Panc1 (cell line): ENCODE measurements at regions not wholly inside any gene's neighbourhood (a gene's known extent, or its start where the extent isn't known, plus 50 kb on each side); places are given as distances from the start of the nearest gene placed in this dataset.

Experiments
- ATAC-seq: fragments of 200-7000 bp; cut with Tn5 transposase; 2 replicates; pipeline ENCODE4 v1.9.1; 2020; ENCODE audit warnings: mild to moderate bottlenecking, moderate library complexity
- BruUV-seq: library from RNA; stranded (reverse); fragments of 400-500 nt; replicated peaks from 2 replicates; lab custom pipeline; 2021; lab: Mats Ljungman, UMichigan
- CTCF ChIA-PET: fragments of 300-600 bp; sonication (Branson Sonifier 250); formaldehyde crosslinking; loops from one replicate; lab custom pipeline; 2022; ENCODE audit warnings: antibody characterized with exemption; lab: Charles Lee
- POLR2A ChIA-PET: fragments of 300-600 bp; sonication (Branson Sonifier 250); formaldehyde crosslinking; loops from one replicate; lab custom pipeline; 2022; ENCODE audit warnings: antibody characterized with exemption; lab: Charles Lee
- DNase-seq: peaks from one replicate; pipeline ENCODE4 v3.0.0-alpha.2; 2010; ENCODE audit warnings: low read depth, low spot score
- H3K27ac ChIP-seq: 2 replicates; pipeline ENCODE4 v1.5.1; 2011; ENCODE audit warnings: mild to moderate bottlenecking, low read length, inconsistent platforms
- H3K27me3 ChIP-seq: fragments of 200-500 bp; sonication (Bioruptor generic); 2 replicates; pipeline ENCODE4 v1.6.0; 2014; ENCODE audit warnings: low read length, inconsistent platforms; ENCODE audit not compliant: control insufficient read depth, insufficient read depth
- H3K36me3 ChIP-seq: fragments of 200-500 bp; sonication (Bioruptor generic); 2 replicates; pipeline ENCODE4 v1.5.1; 2014; ENCODE audit warnings: inconsistent platforms, mild to moderate bottlenecking, low read length, moderate library complexity; ENCODE audit not compliant: control insufficient read depth, insufficient read depth
- H3K4me1 ChIP-seq: 2 replicates; pipeline ENCODE4 v1.5.1; 2011; ENCODE audit warnings: inconsistent platforms, mild to moderate bottlenecking, low read length, moderate library complexity; ENCODE audit not compliant: control insufficient read depth, insufficient read depth
- H3K4me3 ChIP-seq, 2 experiments: 2 replicates each; pipeline ENCODE4 v1.5.1; 2011 to 2012; ENCODE audit warnings: low read depth in 2 of 2, low read length in 2 of 2, mild to moderate bottlenecking in 2 of 2, inconsistent platforms in 1 of 2, moderate library complexity in 1 of 2
- H3K9me3 ChIP-seq: fragments of 200-500 bp; sonication (Bioruptor generic); 2 replicates; pipeline ENCODE4 v1.5.1; 2014; ENCODE audit warnings: low read depth, mild to moderate bottlenecking, inconsistent platforms, low read length, moderate library complexity; ENCODE audit not compliant: control insufficient read depth, insufficient read depth
- POLR2AphosphoS5 ChIP-seq: IDR thresholded peaks from 2 replicates; pipeline ENCODE4 v1.6.1; 2012; ENCODE audit warnings: mild to moderate bottlenecking, low read depth, low read length, moderate library complexity
- SIN3A ChIP-seq: IDR thresholded peaks from 2 replicates; pipeline ENCODE4 v1.6.1; 2012; ENCODE audit warnings: low read depth, mild to moderate bottlenecking, low read length, moderate library complexity, borderline replicate concordance; ENCODE audit not compliant: insufficient read depth
- TCF7L2 ChIP-seq: IDR thresholded peaks from 2 replicates; pipeline ENCODE4 v1.6.1; 2011; ENCODE audit warnings: mild to moderate bottlenecking, low read depth, low read length, inconsistent platforms
- in situ Hi-C: cut with HindIII; loops from 2 replicates; pipeline ENCODE4 v1.10.0; 2016; ENCODE audit warnings: low sequenced_read_pairs, low pct_unique_long_range_greater_than_20kb
- intact Hi-C: fragments of 100-400 bp; cut with micrococcal nuclease; formaldehyde crosslinking; loops from one replicate; pipeline ENCODE4 v1.10.0; 2022; ENCODE audit not compliant: unreplicated experiment
- TF ChIP-seq, protein P1 (sequence below), 2 experiments: IDR thresholded peaks; 2 replicates each; pipeline ENCODE4 v1.6.1; 2011 to 2012; ENCODE audit warnings: low read depth in 2 of 2, control low read depth in 1 of 2, low read length in 1 of 2, mild to moderate bottlenecking in 1 of 2, moderate library complexity in 1 of 2; ENCODE audit not compliant: insufficient read depth in 1 of 2
- TF ChIP-seq, protein P2 (sequence below): fragments of 450-650 bp; IDR thresholded peaks from 2 replicates; pipeline ENCODE4 v1.5.1; 2017; ENCODE audit warnings: mild to moderate bottlenecking

DNA sequence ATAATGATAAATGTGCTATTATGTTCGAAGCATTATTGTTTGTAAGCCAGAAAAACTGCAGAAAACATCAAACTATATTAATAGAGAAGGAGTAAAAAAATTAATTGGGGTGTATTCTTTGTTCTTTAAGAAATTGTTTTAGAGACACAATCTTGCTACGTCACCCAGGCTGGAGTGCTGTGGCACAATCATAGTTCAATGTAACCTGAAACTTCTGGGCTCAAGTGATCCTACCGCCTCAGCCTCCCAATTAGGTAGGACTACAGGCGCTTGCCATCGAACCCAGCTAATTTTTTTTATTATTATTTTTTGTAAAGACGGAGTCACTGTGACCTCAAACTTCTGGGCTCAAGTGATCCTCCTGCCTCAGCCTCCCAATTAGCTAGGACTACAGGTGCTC lies 1138.6 kb downstream of the GATA3 start:
- in situ Hi-C loops: no loop called here
- no peaks in the 10 kb centered on the region; the same call in 1 of the 2 replicates for H3K4me1 ChIP-seq
- intact Hi-C loops: no loop called here
- CTCF ChIA-PET: no interaction called here
- DNase-seq (no peak), ATAC-seq (no peak)
- H3K27me3 ChIP-seq: no peaks in the 10 kb centered on the region
- no peaks in the 10 kb centered on the region for H3K9me3 ChIP-seq
- no peak overlapping the region for H3K4me3 ChIP-seq
- H3K27ac ChIP-seq: no peak overlapping the region
- H3K36me3 ChIP-seq: no peaks in the 10 kb centered on the region
- no TSS peak for BruUV-seq
- TF ChIP-seq, protein P1, sequence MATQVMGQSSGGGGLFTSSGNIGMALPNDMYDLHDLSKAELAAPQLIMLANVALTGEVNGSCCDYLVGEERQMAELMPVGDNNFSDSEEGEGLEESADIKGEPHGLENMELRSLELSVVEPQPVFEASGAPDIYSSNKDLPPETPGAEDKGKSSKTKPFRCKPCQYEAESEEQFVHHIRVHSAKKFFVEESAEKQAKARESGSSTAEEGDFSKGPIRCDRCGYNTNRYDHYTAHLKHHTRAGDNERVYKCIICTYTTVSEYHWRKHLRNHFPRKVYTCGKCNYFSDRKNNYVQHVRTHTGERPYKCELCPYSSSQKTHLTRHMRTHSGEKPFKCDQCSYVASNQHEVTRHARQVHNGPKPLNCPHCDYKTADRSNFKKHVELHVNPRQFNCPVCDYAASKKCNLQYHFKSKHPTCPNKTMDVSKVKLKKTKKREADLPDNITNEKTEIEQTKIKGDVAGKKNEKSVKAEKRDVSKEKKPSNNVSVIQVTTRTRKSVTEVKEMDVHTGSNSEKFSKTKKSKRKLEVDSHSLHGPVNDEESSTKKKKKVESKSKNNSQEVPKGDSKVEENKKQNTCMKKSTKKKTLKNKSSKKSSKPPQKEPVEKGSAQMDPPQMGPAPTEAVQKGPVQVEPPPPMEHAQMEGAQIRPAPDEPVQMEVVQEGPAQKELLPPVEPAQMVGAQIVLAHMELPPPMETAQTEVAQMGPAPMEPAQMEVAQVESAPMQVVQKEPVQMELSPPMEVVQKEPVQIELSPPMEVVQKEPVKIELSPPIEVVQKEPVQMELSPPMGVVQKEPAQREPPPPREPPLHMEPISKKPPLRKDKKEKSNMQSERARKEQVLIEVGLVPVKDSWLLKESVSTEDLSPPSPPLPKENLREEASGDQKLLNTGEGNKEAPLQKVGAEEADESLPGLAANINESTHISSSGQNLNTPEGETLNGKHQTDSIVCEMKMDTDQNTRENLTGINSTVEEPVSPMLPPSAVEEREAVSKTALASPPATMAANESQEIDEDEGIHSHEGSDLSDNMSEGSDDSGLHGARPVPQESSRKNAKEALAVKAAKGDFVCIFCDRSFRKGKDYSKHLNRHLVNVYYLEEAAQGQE (IDR thresholded peaks at IDR 0.05; ENCODE audit: insufficient read depth in 1 of 2, low read depth in 2 of 2, low read length in 1 of 2): no peak
- TF ChIP-seq TCF7L2 (no peak), SIN3A (no peak), POLR2AphosphoS5 (no peak)
- TF ChIP-seq, protein P2, sequence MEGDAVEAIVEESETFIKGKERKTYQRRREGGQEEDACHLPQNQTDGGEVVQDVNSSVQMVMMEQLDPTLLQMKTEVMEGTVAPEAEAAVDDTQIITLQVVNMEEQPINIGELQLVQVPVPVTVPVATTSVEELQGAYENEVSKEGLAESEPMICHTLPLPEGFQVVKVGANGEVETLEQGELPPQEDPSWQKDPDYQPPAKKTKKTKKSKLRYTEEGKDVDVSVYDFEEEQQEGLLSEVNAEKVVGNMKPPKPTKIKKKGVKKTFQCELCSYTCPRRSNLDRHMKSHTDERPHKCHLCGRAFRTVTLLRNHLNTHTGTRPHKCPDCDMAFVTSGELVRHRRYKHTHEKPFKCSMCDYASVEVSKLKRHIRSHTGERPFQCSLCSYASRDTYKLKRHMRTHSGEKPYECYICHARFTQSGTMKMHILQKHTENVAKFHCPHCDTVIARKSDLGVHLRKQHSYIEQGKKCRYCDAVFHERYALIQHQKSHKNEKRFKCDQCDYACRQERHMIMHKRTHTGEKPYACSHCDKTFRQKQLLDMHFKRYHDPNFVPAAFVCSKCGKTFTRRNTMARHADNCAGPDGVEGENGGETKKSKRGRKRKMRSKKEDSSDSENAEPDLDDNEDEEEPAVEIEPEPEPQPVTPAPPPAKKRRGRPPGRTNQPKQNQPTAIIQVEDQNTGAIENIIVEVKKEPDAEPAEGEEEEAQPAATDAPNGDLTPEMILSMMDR: no peak
- POLR2A ChIA-PET: no interaction called here

DNA sequence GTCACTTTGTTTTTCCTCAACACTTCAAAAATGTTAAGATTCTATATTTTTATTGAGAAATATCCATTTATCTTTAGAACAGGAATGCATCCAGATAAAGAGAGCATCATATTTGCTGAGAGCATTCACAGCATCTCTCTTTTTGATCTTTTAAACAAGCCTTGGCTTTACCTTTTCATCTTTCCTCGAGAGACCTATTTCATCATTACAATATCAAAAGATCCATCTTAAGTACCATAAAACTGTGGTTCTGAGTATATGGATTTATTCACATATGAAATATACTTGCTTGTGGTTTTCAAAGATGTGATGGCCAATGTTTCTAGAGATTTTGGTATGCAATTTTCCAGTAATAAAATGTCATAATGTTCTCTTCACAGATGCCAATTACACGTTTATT lies 1140.9 kb downstream of the GATA3 start:
- ChIA-PET CTCF (no interaction called here), POLR2A (no interaction called here)
- TF ChIP-seq, protein P1 (IDR thresholded peaks at IDR 0.05; ENCODE audit: insufficient read depth in 1 of 2, low read depth in 2 of 2, low read length in 1 of 2): no peak
- TF ChIP-seq TCF7L2 (no peak), SIN3A (no peak), POLR2AphosphoS5 (no peak)
- TF ChIP-seq, protein P2: no peak
- DNase-seq: no peak
- no peak for ATAC-seq
- Histone ChIP-seq H3K9me3 (no peaks in the 10 kb centered on the region), H3K27ac (no peak overlapping the region), H3K4me1 (no peaks in the 10 kb centered on the region; the same call in 1 of the 2 replicates), H3K36me3 (no peaks in the 10 kb centered on the region), H3K27me3 (no peaks in the 10 kb centered on the region), H3K4me3 (no peak overlapping the region)
- BruUV-seq: no TSS peak
- intact Hi-C loops: no loop called here
- in situ Hi-C loops: no loop called here
